ENCODE measurements at regions not wholly inside any gene's neighbourhood (a gene's known extent, or its start where the extent isn't known, plus 50 kb on each side); places are given as distances from the start of the nearest gene placed in this dataset.

- Histone ChIP-seq H3K4me2 (ENCODE audit: low read depth, low read length) (no peak overlapping the region), H4K5ac (ENCODE audit: low read depth, low read length) (no peak overlapping the region), H3K27ac (ENCODE audit: insufficient read depth, low read length) (no peak overlapping the region), H3K27me3 (ENCODE audit: control insufficient read depth, insufficient read depth, low read length) (no peaks in the 10 kb centered on the region), H3K4me3 (ENCODE audit: insufficient read depth, low read depth, low read length) (no peak overlapping the region), H3K14ac (replicated peaks; ENCODE audit: low read depth, low read length) (no peak overlapping the region), H3K9ac (ENCODE audit: low read depth, low read length) (no peak overlapping the region), H2BK15ac (ENCODE audit: low read depth, low read length) (no peak overlapping the region), H2BK20ac (ENCODE audit: low read depth, low read length) (no peak overlapping the region), H4K20me1 (ENCODE audit: insufficient read depth, low read length) (no peaks in the 10 kb centered on the region), H3K36me3 (ENCODE audit: control insufficient read depth, insufficient read depth, low read length) (no peaks in the 10 kb centered on the region), H3K4me1 (ENCODE audit: control insufficient read depth, insufficient read depth, low read length) (no peaks in the 10 kb centered on the region), H2AFZ (replicated peaks; ENCODE audit: low read length, poor library complexity) (no peak overlapping the region), H3K79me1 (ENCODE audit: low read depth in 1 of 2, low read length in 2 of 2) (no peaks in the 10 kb centered on the region), H3K23ac (ENCODE audit: low read depth, low read length) (no peak overlapping the region), H3K4ac (ENCODE audit: low read depth, low read length) (no peak overlapping the region), H2BK120ac (ENCODE audit: low read depth, low read length) (no peak overlapping the region), H2AK9ac (replicated peaks; ENCODE audit: low read depth, low read length, poor library complexity) (no peak overlapping the region), H3K56ac (ENCODE audit: extremely low read depth, insufficient read depth, low read length) (no peak overlapping the region), H3K9me3 (ENCODE audit: control insufficient read depth, insufficient read depth, low read length) (peaks cover 2% of the 10 kb centered on the region; the same call in 1 of the 2 replicates), H3K9me1 (ENCODE audit: insufficient read depth, low read length) (no peaks in the 10 kb centered on the region), H3K18ac (ENCODE audit: low read depth, low read length) (no peak overlapping the region), H4K8ac (ENCODE audit: low read depth in 2 of 2, low read length in 2 of 2) (no peak overlapping the region), H2BK5ac (ENCODE audit: low read depth, low read length, poor library complexity, severe bottlenecking) (no peak overlapping the region), H2AK5ac (ENCODE audit: low read depth, low read length) (no peak overlapping the region), H4K91ac (ENCODE audit: insufficient read depth, low read depth, low read length) (no peak overlapping the region)
- TF ChIP-seq SMC3 (IDR thresholded peaks at IDR 0.05; ENCODE audit: low read depth, low read length) (no peak), NFE2L2 (IDR thresholded peaks at IDR 0.05; ENCODE audit: low read depth, low read length) (no peak), RCOR1 (IDR thresholded peaks at IDR 0.05; ENCODE audit: insufficient replicate concordance, low read length) (no peak)
- ChIA-PET CTCF (no interaction called here), POLR2A (ENCODE audit: unreplicated experiment) (no interaction called here)
- WGBS, 2 experiments (ENCODE audit: extremely low coverage in 2 of 2, insufficient read length in 1 of 2): no CpG with 5 or more reads among the region's 3 CpGs
- dilution Hi-C loops (cut with HindIII; ENCODE audit: low sequenced_read_pairs, unreplicated experiment): no loop called here
- ATAC-seq (ENCODE audit: low read depth) (no peak), DNase-seq (no peak)
- in situ Hi-C loops (cut with MboI; ENCODE audit: low sequenced_read_pairs): no loop called here
- intact Hi-C loops (cut with micrococcal nuclease): no loop called here
- no TSS peak for BruUV-seq (replicated peaks)
These were observed 869.8 kb downstream of the TTLL7 start for GRCh38 chr1:83129107-83129506.
